Gastrocnemius medialis (tissue), 4 donors: ENCODE measurements at regions not wholly inside any gene's neighbourhood (a gene's known extent, or its start where the extent isn't known, plus 50 kb on each side); places are given as distances from the start of the nearest gene placed in this dataset.

Experiments used
- ATAC-seq, 2 donors: fragments of 150-250 bp; one replicate each; pipeline ENCODE4 v1.9.1; 2016
- DNase-seq, 2 donors: peaks; one replicate each; pipeline ENCODE4 v3.0.0-alpha.2; 2019
- H3K27ac ChIP-seq, 4 donors: fragments of 200-600 bp; sonication (generic); 1 replicate in 1 of 4; 2 replicates in 3 of 4; pipeline ENCODE4 v1.5.1; 2016 to 2018; ENCODE audit warnings: mild to moderate bottlenecking in 2 of 4, moderate library complexity in 1 of 4
- H3K27me3 ChIP-seq, 3 donors: fragments of 200-600 bp; sonication (generic) in 2 of 3; 1 replicate in 1 of 3; 2 replicates in 2 of 3; pipeline versions ENCODE4 v1.5.1 to v1.6.0; 2016 to 2019; ENCODE audit warnings: mild to moderate bottlenecking in 1 of 3, moderate library complexity in 1 of 3
- H3K36me3 ChIP-seq, 2 donors: fragments of 200-600 bp; sonication (generic) in 1 of 2; one replicate each; pipeline ENCODE4 v1.5.1; 2017 to 2018
- H3K4me1 ChIP-seq, 2 donors: fragments of 200-600 bp; sonication (generic) in 1 of 2; one replicate each; pipeline ENCODE4 v1.5.1; 2016 to 2017; ENCODE audit warnings: mild to moderate bottlenecking in 2 of 2
- H3K4me3 ChIP-seq, 4 donors: fragments of 200-600 bp; sonication (generic) in 3 of 4; 1 replicate in 1 of 4; 2 replicates in 3 of 4; pipeline ENCODE4 v1.5.1; 2016 to 2019; ENCODE audit warnings: mild to moderate bottlenecking in 2 of 4
- H3K9me3 ChIP-seq, 3 donors: fragments of 200-600 bp; sonication (generic) in 2 of 3; 1 replicate in 1 of 3; 2 replicates in 2 of 3; pipeline ENCODE4 v1.5.1; 2016 to 2019
- POLR2A ChIP-seq, 2 donors: fragments of 450-650 bp; IDR thresholded peaks; one replicate each; pipeline ENCODE4 v1.6.1; 2017; ENCODE audit warnings: antibody characterized with exemption in 2 of 2, mild to moderate bottlenecking in 2 of 2, moderate library complexity in 2 of 2
- in situ Hi-C, 4 donors: fragments of 200-750 bp; cut with MboI; loops; one replicate each; pipeline versions ENCODE4 v1.15.0 to v1.8.0; 2017; ENCODE audit warnings: low sequenced_read_pairs in 4 of 4
- intact Hi-C: fragments of 100-400 bp; cut with DNase I; formaldehyde crosslinking; loops from one replicate; pipeline ENCODE4 v1.15.1; 2023; ENCODE audit warnings: low total_unique reads
- TF ChIP-seq, protein P1 (sequence below), 5 experiments: fragments of 450-650 bp in 3 of 5; fragments of 200-600 bp in 2 of 5; sonication (generic) in 2 of 5; IDR thresholded peaks in 4 of 5; conservative IDR thresholded peaks in 1 of 5; 1 replicate in 4 of 5; 2 replicates in 1 of 5; pipeline ENCODE4 v1.5.1; 2016 to 2019; ENCODE audit warnings: antibody characterized with exemption in 5 of 5, mild to moderate bottlenecking in 3 of 5, moderate library complexity in 3 of 5

DNA sequence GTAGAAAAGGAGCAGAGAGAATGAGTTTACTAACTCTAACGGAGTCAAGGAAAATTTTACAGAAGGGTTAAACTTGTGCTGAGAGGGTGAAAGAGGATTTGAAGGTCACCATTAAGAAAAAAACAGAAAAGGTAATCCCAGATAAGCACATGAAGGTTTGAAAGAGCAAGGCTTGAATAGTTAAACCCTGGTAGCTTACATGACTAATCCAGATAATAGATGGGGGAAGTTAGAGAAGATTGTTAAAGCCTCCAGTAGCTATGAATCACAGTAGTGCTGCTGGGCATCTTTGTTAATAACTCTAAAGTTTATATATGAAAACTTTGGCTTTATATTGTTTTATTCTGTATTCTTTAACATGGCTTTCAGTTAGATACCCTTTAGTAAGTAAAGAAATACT is 354.5 kb upstream of the FTMT start:
- in situ Hi-C loops (no loop called here), intact Hi-C loops (no loop called here)
- Histone ChIP-seq H3K4me1 (no peaks in the 10 kb centered on the region), H3K4me3 (no peak overlapping the region), H3K27me3 (no peaks in the 10 kb centered on the region), H3K36me3 (no peaks in the 10 kb centered on the region), H3K27ac (no peak overlapping the region), H3K9me3 (no peaks in the 10 kb centered on the region)
- ATAC-seq (no peak), DNase-seq (no peak)
- no peak for TF ChIP-seq POLR2A (IDR thresholded peaks at IDR 0.05)
- TF ChIP-seq, protein P1, sequence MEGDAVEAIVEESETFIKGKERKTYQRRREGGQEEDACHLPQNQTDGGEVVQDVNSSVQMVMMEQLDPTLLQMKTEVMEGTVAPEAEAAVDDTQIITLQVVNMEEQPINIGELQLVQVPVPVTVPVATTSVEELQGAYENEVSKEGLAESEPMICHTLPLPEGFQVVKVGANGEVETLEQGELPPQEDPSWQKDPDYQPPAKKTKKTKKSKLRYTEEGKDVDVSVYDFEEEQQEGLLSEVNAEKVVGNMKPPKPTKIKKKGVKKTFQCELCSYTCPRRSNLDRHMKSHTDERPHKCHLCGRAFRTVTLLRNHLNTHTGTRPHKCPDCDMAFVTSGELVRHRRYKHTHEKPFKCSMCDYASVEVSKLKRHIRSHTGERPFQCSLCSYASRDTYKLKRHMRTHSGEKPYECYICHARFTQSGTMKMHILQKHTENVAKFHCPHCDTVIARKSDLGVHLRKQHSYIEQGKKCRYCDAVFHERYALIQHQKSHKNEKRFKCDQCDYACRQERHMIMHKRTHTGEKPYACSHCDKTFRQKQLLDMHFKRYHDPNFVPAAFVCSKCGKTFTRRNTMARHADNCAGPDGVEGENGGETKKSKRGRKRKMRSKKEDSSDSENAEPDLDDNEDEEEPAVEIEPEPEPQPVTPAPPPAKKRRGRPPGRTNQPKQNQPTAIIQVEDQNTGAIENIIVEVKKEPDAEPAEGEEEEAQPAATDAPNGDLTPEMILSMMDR (IDR thresholded peaks at IDR 0.05 in 4 of 5, conservative IDR thresholded peaks at IDR 0.05 in 1 of 5) = no peak

- Histone ChIP-seq H3K4me1 (no peaks in the 10 kb centered on the region), H3K27ac (no peak overlapping the region), H3K4me3 (no peak overlapping the region), H3K27me3 (no peaks in the 10 kb centered on the region), H3K9me3 (no peaks in the 10 kb centered on the region), H3K36me3 (no peaks in the 10 kb centered on the region)
- intact Hi-C loops = no loop called here
- ATAC-seq (no peak), DNase-seq (no peak)
- in situ Hi-C loops = no loop called here
- TF ChIP-seq POLR2A (IDR thresholded peaks at IDR 0.05) = no peak
- TF ChIP-seq, protein P1 (IDR thresholded peaks at IDR 0.05 in 4 of 5, conservative IDR thresholded peaks at IDR 0.05 in 1 of 5) = no peak
Measured at GRCh38 chr5:121500310-121500709, 351.4 kb upstream of the FTMT start.

DNA sequence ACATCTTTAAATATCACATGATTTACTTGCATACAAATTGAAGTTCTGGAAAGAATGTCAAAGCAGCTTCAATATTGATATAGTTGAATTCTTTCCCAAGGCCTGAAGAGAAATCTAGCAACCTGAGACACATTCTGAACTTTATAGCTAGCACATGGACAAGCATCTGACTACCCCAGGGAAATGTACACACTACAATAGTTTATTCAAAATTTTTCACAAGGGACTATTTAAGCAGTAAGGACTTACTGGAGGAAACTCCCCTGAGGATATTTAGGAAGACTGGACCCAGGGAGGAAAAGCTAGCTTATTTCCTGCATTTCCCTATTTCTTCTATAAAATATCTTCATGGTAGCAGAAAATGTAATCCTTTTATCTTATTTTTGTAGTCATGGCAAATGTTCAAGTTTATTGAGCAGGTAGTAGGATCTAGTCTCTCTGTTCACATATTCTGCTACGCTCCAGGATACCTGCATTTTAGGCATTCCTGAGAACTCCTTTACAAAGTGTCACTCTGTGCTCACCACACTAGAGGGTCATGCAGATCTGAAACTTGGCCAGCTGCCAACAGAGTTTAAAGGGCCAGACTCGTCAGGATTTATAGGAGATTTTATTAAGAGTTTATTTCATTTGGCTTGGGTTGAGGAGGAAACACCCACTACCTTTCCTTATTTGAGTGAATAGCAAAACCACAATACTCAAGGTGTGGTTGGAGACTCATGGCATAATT is 348.4 kb upstream of the FTMT start:
- no peak for ATAC-seq
- TF ChIP-seq, protein P1 (IDR thresholded peaks at IDR 0.05 in 4 of 5, conservative IDR thresholded peaks at IDR 0.05 in 1 of 5) = no peak
- TF ChIP-seq POLR2A (IDR thresholded peaks at IDR 0.05) = no peak
- Histone ChIP-seq H3K27me3 (no peaks in the 10 kb centered on the region), H3K27ac (no peak overlapping the region), H3K9me3 (no peaks in the 10 kb centered on the region), H3K36me3 (no peaks in the 10 kb centered on the region), H3K4me1 (no peaks in the 10 kb centered on the region), H3K4me3 (no peak overlapping the region)
- intact Hi-C loops = no loop called here
- DNase-seq = peak in 1 of 2 donors; percentile 12
- in situ Hi-C loops = no loop called here

DNA sequence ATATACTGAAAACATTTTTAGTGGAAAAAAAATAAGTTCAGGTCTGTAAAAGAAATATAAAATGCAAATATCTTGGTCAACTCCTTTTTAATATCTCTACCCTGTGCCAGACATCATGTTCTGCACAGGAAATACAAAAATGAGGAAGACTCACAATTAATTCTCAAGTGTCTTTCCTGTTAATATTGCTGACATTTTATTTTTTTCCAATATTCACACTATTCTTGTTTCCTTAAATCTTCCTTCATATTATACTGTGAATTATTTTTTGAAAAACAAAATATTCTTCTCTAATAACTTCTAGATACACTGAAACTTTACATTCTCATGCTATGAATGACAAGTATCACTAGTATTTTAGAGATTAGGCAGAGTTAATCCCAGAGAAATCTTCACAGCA is 334.7 kb upstream of the FTMT start:
- no peak for TF ChIP-seq POLR2A (IDR thresholded peaks at IDR 0.05)
- TF ChIP-seq, protein P1 (IDR thresholded peaks at IDR 0.05 in 4 of 5, conservative IDR thresholded peaks at IDR 0.05 in 1 of 5) = no peak
- ATAC-seq = no peak
- intact Hi-C loops = no loop called here
- in situ Hi-C loops = no loop called here
- Histone ChIP-seq H3K4me1 (no peaks in the 10 kb centered on the region), H3K36me3 (no peaks in the 10 kb centered on the region), H3K27me3 (no peaks in the 10 kb centered on the region), H3K9me3 (no peaks in the 10 kb centered on the region), H3K4me3 (no peak overlapping the region), H3K27ac (no peak overlapping the region)
- no peak for DNase-seq

- intact Hi-C loops (no loop called here), in situ Hi-C loops (no loop called here)
- no peaks in the 10 kb centered on the region for H3K9me3 ChIP-seq
- H3K36me3 ChIP-seq = no peaks in the 10 kb centered on the region
- no peak overlapping the region for H3K4me3 ChIP-seq
- DNase-seq = no peak
- H3K4me1 ChIP-seq = no peaks in the 10 kb centered on the region
- TF ChIP-seq, protein P1 (IDR thresholded peaks at IDR 0.05 in 4 of 5, conservative IDR thresholded peaks at IDR 0.05 in 1 of 5) = no peak
- TF ChIP-seq POLR2A (IDR thresholded peaks at IDR 0.05) = no peak
- no peak overlapping the region for H3K27ac ChIP-seq
- no peak for ATAC-seq
- H3K27me3 ChIP-seq = no peaks in the 10 kb centered on the region
Measured at GRCh38 chr5:121525706-121526105, 326.0 kb upstream of the FTMT start.
